RPMI7951 (cell line): ENCODE measurements at regions not wholly inside any gene's neighbourhood (a gene's known extent, or its start where the extent isn't known, plus 50 kb on each side); places are given as distances from the start of the nearest gene placed in this dataset.

Experiments used
- DNase-seq: peaks from one replicate; pipeline ENCODE4 v3.0.0-alpha.2; 2012; ENCODE audit warnings: low read depth

GRCh38 chr14:71632440-71632946 lies 299.7 kb upstream of the RGS6 start:
- DNase-seq, result no peak

GRCh38 chr14:71636076-71636475 lies 296.2 kb upstream of the RGS6 start:
- DNase-seq, result no peak

DNA sequence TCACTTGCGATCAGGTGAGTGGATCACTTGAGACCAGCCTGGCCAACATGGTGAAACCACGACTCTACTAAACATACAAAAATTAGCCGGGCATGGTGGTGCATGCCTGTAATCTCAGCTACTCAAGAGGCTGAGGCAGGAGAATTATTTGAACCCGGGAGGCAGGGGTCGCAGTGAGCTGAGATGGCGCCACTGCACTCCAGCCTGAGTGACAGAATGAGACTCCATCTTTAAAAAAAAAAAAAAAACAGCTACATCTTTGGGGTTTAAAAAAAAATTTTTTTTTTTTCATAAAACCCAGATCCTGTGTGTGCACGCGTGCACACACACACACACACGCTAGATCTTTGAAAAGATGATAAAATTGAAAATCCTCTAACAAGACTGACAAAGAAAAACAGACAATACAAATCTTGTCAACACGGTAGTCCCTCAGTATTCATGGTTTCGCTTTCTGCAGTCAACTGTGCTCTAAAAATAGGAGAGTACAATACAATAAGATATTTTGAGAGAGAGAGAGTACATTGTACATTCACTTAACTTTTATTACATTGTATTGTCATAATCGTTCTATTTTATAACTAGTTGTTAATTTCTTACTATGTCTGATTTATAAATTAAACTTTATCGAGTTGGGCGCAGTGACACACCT lies 295.3 kb upstream of the RGS6 start:
- no peak for DNase-seq

DNA sequence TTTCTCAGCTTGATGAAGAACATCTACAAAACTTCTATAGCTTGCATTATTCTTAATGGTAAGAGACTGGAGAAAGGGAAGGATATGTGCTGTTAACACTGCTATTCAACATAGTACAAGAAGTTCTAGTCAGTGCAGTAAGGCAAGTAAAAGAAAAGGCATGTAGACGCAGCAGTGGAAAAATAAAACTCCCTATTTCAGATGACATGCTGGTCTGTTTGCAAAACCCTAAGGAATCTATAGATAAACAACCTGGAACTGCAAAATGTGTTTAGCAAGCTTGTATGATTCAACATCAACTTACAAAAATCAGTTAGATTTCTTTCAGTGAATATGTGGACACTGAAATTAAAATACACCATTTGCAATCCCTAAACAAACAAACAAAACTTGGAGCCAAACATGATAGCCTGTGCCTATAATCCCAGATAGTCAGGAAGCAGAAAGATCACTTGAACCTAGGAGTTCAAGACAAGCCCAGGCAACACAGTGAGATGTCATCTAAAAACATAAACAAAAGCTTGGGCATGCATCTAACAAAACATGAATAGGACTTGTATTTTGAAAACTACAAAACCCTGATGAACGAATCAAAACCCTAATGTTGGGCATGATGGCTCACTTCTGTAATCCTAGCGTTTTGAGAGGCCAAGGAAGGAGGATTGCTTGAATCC lies 293.6 kb upstream of the RGS6 start:
- no peak for DNase-seq

DNA sequence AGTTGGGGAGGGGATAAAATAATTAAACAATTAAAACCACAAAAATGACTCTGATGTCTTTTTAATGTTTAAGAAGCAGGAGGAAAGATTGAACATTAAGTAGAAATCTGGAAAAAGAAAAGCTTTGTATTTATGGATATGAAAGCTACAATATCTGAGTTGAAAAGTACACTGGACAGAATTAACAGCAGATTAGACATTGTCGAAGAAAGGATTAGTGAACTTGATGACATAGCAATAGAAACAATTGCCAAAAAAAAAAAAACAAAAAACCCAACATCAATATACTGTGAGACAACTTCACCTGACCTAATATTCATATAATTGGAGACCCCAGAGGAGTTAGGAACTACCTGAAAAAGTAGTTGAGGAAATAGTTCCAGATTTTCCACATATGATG lies 289.5 kb upstream of the RGS6 start:
- DNase-seq, result no peak

GRCh38 chr14:71645656-71646055 lies 286.6 kb upstream of the RGS6 start:
- DNase-seq, result no peak

DNA sequence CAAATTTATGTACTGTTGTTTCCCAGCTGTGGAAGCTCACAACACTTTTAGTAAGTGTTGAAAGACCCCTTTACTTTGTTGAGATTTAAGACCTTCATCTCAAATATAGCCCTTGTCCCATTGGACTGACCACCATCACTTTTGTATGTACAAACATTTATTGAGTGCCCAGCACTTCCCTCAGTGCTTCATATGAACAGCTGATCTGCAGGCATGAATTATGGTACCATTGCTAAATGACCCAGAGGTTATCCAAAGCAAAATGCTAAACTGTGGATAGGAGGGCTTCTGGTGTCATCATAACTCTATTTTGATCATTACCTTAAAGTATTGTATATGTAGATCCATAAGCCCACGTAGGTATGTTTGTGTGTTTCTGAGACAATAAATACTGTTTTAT lies 285.7 kb upstream of the RGS6 start:
- DNase-seq, result no peak

GRCh38 chr14:71647086-71647784 lies 285.0 kb upstream of the RGS6 start:
- DNase-seq, result no peak

GRCh38 chr14:71648725-71649124 lies 283.5 kb upstream of the RGS6 start:
- no peak for DNase-seq

DNA sequence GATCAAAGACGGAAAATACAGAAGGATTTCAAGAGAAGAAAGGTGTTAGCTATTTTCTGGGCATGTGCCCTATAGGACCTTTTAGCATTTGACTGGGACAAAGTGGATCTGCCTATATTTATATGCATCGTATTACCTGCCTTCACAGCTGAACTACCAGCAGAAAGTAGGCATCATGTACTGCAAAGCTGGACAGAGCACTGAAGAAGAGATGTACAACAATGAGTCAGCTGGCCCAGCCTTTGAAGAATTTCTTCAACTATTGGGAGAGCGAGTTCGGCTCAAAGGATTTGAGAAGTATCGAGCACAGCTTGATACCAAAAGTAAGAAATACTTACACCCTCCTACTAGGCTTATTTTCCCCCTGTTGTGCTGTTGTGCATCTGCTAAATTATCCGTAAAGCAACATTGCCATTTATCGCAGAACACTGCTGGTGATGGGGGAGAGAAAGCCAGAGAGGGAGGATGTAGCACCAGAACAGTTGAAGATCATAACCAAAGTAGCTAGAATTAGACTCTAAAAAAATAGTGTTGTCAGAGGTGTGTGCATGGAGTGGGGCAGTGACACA lies 282.0 kb upstream of the RGS6 start:
- DNase-seq, result no peak

DNA sequence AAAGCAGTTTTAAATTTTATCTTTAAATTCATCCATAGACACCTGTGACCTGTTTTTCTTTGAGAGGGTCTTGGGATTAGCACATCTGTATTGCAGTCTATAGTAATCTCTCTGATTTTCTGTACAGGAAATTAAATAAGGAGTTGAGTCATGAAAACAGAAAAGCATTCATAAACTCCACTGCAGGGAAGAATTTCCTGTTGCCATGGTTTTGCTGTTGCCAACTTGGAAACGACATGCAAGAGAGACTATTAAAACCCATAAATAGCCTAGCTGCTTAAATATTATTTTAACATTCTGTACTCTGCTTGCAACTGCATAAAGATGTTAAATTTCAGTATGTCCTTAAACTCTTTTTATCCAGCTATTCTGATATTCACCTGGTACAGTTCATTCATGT lies 281.0 kb upstream of the RGS6 start:
- peak; percentile 72 for DNase-seq

GRCh38 chr14:71652368-71652767 lies 279.9 kb upstream of the RGS6 start:
- DNase-seq, result no peak

GRCh38 chr14:71654810-71655209 lies 277.4 kb upstream of the RGS6 start:
- no peak for DNase-seq

GRCh38 chr14:71658261-71658860 lies 273.9 kb upstream of the RGS6 start:
- DNase-seq, result peak; percentile 11

DNA sequence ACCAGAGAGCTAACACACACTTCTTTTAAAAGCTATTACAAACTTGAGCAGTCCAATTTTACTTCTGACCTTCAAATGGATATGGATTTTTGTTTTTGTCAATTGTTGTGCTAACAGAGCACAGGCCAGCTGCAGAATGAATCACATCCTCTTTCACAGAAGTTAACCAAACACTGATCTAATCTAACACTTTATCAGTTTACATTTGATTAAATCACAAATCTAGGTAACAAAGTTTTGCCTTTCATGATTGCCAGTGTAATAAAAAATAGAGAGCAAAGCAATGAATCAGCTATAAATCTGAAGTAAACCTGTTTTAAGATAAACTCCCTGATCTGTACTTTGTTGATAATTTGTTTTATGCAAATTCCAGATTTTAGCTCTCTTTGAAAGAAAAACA lies 273.1 kb upstream of the RGS6 start:
- DNase-seq, result peak; percentile 51

- DNase-seq, result no peak
Observed at GRCh38 chr14:71661441-71661840, 270.8 kb upstream of the RGS6 start.

DNA sequence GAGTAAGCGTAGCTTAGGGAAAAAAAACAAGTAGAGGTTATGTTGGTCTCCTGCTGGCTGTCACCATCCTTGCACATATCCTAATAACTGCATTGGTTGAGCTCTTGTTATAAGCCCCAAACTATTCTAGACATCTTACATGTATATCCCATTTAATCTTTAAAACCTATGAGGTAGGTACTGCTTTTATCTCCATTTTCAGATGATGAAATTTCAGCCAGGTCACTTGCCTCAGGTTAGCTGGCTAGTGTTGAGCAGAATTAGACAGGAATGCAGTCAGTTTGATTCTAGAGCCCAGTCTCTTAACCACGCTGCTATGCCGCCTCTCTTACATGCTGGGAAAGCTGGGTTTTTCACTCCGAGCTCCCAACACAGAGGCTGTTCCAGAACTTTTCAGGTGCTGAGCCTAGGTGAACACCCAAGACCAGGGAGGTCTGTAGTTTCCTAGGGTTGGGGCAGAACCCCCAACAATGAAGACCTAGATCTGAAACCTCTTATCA lies 269.9 kb upstream of the RGS6 start:
- no peak for DNase-seq

- DNase-seq, result peak; percentile 75
Observed at GRCh38 chr14:71665157-71665556, 267.1 kb upstream of the RGS6 start.

- DNase-seq, result no peak
Observed at GRCh38 chr14:71665781-71666180, 266.4 kb upstream of the RGS6 start.

DNA sequence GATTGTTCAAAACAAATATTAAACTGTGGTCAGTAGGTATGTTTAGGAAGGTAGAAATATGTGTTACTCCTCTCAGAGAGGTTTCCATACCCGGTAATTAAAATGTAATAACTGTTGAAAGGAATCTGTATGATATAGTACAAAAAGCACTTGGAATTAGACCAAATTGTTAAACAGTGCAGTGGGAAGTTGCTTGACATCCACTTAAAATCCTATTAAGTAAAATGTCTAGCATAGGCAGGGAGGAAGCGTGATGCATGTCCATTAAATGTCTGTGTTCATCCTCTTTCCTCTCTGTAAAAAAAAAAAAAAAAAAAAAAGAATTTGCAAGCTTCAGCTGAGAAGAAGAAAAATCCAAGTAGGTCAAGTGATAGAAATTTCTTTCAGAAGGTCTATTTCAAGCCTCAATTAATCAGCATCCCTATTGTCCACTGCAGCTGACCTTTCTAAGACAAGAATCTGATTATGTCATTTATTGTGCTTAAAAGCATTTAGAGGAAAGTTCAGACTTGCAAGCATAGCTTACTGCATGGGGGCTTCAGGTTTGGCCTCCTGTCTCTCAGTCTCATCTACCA lies 265.6 kb upstream of the RGS6 start:
- DNase-seq, result no peak

GRCh38 chr14:71668186-71668912 lies 263.9 kb upstream of the RGS6 start:
- DNase-seq, result peak; percentile 50
